GM12864 (cell line): ENCODE measurements at regions not wholly inside any gene's neighbourhood (a gene's known extent, or its start where the extent isn't known, plus 50 kb on each side); places are given as distances from the start of the nearest gene placed in this dataset.

ENCODE experiments used
- DNase-seq: peaks from one replicate; pipeline ENCODE4 v3.0.0-alpha.2; 2011; ENCODE audit warnings: low read depth
- H3K4me3 ChIP-seq: 2 replicates; pipeline ENCODE4 v1.5.1; 2011; ENCODE audit warnings: mild to moderate bottlenecking, low read depth, low read length, control low read depth
- TF ChIP-seq, protein P1 (sequence below): IDR thresholded peaks from 2 replicates; pipeline ENCODE4 v1.5.1; 2011; ENCODE audit warnings: low read depth, mild to moderate bottlenecking, moderate library complexity, low read length, control low read depth, inconsistent platforms; ENCODE audit errors: missing control alignments

DNA sequence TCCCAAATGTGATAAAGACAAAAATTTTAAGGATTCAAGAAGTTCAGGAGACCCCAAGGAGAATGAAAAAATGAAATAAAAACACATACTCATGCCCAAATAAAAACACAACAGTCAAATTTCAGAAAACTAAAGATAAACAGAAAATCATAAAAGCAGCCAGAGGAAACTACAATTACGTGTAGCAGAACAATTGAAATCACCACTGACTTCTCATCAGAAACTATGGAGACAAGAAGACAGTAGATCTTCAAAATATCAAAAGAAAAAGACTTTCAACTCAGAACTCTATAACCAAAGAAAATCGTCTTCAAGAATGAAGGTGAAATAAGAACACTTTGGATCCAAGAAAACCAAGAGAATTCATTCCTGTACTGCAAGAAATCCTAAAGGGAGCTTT, 54.9 kb downstream of the DIO3 start:
- no peak for DNase-seq
- H3K4me3 ChIP-seq: no peak overlapping the region
- TF ChIP-seq, protein P1, sequence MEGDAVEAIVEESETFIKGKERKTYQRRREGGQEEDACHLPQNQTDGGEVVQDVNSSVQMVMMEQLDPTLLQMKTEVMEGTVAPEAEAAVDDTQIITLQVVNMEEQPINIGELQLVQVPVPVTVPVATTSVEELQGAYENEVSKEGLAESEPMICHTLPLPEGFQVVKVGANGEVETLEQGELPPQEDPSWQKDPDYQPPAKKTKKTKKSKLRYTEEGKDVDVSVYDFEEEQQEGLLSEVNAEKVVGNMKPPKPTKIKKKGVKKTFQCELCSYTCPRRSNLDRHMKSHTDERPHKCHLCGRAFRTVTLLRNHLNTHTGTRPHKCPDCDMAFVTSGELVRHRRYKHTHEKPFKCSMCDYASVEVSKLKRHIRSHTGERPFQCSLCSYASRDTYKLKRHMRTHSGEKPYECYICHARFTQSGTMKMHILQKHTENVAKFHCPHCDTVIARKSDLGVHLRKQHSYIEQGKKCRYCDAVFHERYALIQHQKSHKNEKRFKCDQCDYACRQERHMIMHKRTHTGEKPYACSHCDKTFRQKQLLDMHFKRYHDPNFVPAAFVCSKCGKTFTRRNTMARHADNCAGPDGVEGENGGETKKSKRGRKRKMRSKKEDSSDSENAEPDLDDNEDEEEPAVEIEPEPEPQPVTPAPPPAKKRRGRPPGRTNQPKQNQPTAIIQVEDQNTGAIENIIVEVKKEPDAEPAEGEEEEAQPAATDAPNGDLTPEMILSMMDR: no peak

DNA sequence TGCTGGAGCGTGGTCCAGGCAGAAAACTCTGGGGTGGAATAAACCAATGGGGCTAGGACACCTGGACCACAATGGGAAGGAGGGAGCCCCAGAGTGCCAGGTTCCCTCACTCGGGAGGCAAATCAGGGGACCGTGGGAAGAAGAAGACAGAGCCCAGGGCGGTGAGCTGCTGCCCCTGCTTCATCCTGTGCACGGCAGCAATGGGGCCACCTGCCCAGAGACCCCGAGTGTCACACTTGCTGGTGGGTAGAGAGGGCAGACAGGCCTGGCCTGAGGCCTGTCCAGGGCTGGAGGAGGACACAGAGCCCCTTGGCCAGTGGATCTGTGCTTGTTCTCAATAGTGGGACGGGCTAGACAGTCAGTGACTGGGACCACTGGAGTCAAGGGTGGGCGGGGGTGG, 58.2 kb downstream of the DIO3 start:
- no peak overlapping the region for H3K4me3 ChIP-seq
- DNase-seq: no peak
- TF ChIP-seq, protein P1: no peak

DNA sequence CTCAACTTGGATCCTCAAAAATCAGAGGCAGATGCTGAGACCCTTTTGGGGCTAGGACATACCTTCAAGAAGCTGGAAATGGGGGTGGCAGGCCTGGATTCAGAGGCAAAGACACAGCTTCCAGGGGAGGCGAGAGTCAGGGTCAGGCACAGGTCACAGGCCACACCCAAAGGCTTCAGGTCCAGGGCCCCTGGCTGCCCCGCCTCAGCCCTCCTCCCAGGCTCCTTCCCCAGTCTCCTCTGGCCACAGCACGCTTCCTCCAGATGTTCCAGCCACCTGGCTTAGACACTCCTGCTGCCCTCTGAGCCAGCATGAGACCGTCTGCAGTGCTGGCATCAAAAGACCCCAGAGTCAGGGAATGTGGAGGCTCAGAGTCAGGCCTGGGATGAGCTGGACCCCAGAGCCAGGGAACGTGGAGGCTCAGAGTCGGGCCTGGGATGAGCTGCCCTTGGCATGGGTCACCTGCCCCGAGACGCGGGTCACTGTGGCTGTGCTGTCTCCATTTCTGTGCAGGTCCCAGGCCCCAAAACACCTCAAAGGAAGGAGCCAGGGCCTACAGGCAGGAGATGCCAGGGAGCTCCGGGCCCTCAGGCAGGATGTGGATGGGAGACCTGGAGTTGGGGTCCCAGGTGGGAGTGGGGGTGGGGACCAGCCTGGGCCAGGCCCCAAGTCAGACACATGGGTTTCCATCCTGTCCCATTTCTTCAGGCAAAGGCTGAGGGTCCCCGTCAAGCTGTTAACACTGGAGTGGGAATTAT, 58.9 kb downstream of the DIO3 start:
- no peak for DNase-seq
- TF ChIP-seq, protein P1: no peak
- H3K4me3 ChIP-seq: no peak overlapping the region

DNA sequence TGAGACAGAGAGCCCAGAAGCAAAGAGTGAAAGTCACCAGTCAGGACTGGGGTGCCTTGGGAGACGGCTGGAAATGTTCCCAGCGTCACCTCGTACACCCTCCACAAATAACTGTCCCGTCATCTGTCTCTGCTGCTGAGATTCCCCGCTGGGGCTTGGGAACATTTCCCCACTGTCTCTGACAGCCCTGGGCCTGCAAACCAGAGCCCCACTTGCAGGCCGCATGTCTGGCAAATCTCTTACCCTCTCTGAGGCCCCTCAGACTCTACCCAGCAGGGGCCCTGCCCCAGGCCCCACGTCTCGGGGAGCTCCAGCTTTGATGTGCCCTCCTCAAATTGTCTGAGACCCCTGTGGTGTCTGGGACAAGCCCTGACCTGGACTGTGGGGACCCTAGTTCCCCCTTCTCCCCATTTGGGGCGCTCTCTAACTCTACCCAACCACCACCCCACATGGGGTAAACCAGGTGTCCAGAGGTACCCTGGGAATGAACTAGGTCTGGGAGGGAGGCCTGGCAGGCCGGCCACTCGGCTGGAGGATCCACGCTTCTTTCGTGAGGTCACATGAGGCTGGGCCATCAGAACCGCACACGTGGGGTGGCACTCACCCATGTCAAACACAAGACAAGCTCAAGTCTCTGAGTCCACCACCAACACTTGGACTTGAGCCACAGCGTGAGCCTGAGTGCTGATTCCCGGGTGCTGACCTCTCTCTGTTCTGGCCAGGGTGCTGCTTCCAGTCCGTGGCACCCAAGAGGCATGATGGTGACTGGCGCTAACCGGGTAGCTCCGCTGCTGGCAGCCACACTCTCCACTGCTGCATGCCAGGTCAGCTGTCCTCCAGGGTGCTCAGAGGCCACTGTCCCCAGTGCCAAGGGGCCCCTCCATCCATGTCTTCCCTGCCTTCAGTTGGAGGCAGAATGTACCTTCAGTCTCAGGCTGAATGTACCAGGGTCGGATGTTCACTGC, 59.8 kb downstream of the DIO3 start:
- DNase-seq: no peak
- TF ChIP-seq, protein P1: no peak
- no peak overlapping the region for H3K4me3 ChIP-seq

DNA sequence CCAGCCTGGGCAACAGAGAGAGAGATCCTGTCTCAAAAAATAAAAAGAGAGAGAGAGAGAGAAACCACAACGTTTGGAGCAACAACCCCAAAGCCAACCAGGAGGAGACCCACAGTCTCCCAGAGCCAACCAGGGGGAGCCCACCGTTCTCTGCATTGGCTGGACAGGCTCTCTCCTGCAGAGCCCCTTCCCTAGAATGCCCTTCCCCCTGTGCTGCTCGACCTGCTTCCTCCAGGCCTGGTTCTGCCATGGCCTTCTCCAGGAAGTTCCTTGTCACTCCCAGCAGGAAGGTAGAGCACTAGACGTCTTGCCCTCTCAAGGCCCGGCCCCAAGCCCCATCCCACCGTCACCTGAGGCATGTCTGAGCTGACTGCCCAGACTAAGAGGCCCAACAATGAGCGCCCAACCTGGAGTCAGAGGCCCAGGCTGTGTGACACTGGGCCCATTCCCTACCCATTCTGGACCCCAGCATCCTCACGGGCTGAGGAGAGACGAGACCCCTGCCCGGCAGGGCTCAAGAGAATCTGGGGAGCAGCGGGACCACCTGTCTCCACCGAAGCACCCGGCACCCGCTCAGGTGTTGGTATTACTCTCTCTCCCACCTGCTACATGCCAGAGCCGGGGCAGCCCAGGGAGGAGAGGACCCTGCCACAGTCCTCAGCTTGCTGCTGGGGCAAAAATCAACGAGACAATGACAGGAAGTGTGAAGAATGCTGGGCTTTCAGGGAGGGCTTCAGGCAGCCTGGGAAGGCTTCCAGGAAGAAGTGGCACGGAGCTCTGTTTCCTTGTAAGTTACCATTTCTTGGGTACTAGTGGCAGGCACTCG, 61.2 kb downstream of the DIO3 start:
- TF ChIP-seq, protein P1: no peak
- no peak overlapping the region for H3K4me3 ChIP-seq
- no peak for DNase-seq

DNA sequence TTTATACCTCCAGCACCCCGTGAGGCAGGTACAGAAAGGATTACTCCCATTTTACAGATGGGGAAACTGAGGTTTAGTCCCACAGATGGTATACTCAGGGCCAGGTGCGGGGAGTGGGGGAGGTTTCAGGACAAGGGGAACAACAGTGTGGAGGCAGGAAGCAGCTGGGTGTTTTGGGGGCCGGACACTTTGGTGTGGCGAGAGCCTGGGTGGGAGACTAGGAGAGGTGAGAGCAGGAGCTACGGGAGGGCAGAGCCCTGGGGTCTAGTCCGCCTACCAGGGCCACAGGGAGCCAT, 61.7 kb downstream of the DIO3 start:
- H3K4me3 ChIP-seq: no peak overlapping the region
- DNase-seq: no peak
- TF ChIP-seq, protein P1: no peak
